Smooth muscle cell (in vitro differentiated cells): ENCODE measurements at regions not wholly inside any gene's neighbourhood (a gene's known extent, or its start where the extent isn't known, plus 50 kb on each side); places are given as distances from the start of the nearest gene placed in this dataset.

Source experiments
- DNase-seq: peaks from one replicate; lab custom pipeline; 2025; ENCODE audit not compliant: unreplicated experiment; lab: John Stamatoyannopoulos, UW
- H2AFZ ChIP-seq: fragments of 200-600 bp; sonication (generic); 2 replicates; pipeline ENCODE4 v1.6.0; 2016; ENCODE audit warnings: antibody characterized with exemption, low read depth, mild to moderate bottlenecking
- H3F3A ChIP-seq: fragments of 200-600 bp; sonication (generic); 2 replicates; pipeline ENCODE4 v1.6.0; 2017; ENCODE audit warnings: antibody characterized with exemption, low read depth
- H3K27ac ChIP-seq: fragments of 200-600 bp; sonication (generic); 2 replicates; pipeline ENCODE4 v1.5.1; 2016; ENCODE audit warnings: low read depth, mild to moderate bottlenecking
- H3K27me3 ChIP-seq: fragments of 200-600 bp; sonication (generic); 2 replicates; pipeline ENCODE4 v1.6.1; 2016; ENCODE audit warnings: low read depth, mild to moderate bottlenecking
- H3K36me3 ChIP-seq: fragments of 200-600 bp; sonication (generic); 2 replicates; pipeline ENCODE4 v1.5.1; 2016; ENCODE audit warnings: low read depth
- H3K4me1 ChIP-seq: fragments of 200-600 bp; sonication (generic); 2 replicates; pipeline ENCODE4 v1.5.1; 2016; ENCODE audit warnings: low read depth
- H3K4me2 ChIP-seq: fragments of 200-600 bp; sonication (generic); 2 replicates; pipeline ENCODE4 v1.6.0; 2016; ENCODE audit warnings: mild to moderate bottlenecking
- H3K4me3 ChIP-seq: fragments of 200-600 bp; sonication (generic); 2 replicates; pipeline ENCODE4 v1.5.1; 2016; ENCODE audit warnings: mild to moderate bottlenecking
- H3K79me2 ChIP-seq: fragments of 200-600 bp; sonication (generic); 2 replicates; pipeline ENCODE4 v1.6.0; 2016; ENCODE audit warnings: low read depth, mild to moderate bottlenecking
- H3K9ac ChIP-seq: fragments of 200-600 bp; sonication (generic); 2 replicates; pipeline ENCODE4 v1.6.0; 2016; ENCODE audit warnings: low read depth
- H3K9me3 ChIP-seq: fragments of 200-600 bp; sonication (generic); replicated peaks from 2 replicates; pipeline ENCODE4 v1.5.1; 2016; ENCODE audit warnings: low read depth
- H4K20me1 ChIP-seq: fragments of 200-600 bp; sonication (generic); 2 replicates; pipeline ENCODE4 v1.6.0; 2016; ENCODE audit warnings: low read depth
- CTCF ChIP-seq: fragments of 200-600 bp; sonication (generic); IDR thresholded peaks from 2 replicates; pipeline ENCODE4 v1.5.1; 2017; ENCODE audit warnings: borderline replicate concordance, mild to moderate bottlenecking, antibody characterized with exemption; ENCODE audit not compliant: insufficient read depth, poor library complexity, severe bottlenecking
- WGBS: methylation state at CpG from one replicate; pipeline ENCODE4 v1.1.7; 2016; ENCODE audit warnings: low lambda C conversion rate; 5-methylcytosine and 5-hydroxymethylcytosine counted together

GRCh38 chr2:57180042-57180567 is 866.5 kb upstream of the VRK2 start:
- no peak overlapping the region for H3K4me3 ChIP-seq
- WGBS: 67% methylated on average over 4 of the region's 4 CpGs
- H3K9ac ChIP-seq: no peak overlapping the region
- H4K20me1 ChIP-seq: no peaks in the 10 kb centered on the region
- H3K4me2 ChIP-seq: no peak overlapping the region
- no peaks in the 10 kb centered on the region for H3K27me3 ChIP-seq
- no peak overlapping the region for H2AFZ ChIP-seq
- DNase-seq: no peak
- no peak overlapping the region for H3K27ac ChIP-seq
- H3K79me2 ChIP-seq: no peaks in the 10 kb centered on the region
- no peaks in the 10 kb centered on the region for H3F3A ChIP-seq
- H3K9me3 ChIP-seq: no peaks in the 10 kb centered on the region
- no peak for TF ChIP-seq CTCF
- H3K36me3 ChIP-seq: no peaks in the 10 kb centered on the region
- no peaks in the 10 kb centered on the region for H3K4me1 ChIP-seq

GRCh38 chr2:57180678-57181077 is 865.9 kb upstream of the VRK2 start:
- no peak overlapping the region for H3K4me2 ChIP-seq
- no peaks in the 10 kb centered on the region for H3K36me3 ChIP-seq
- TF ChIP-seq CTCF: no peak
- H3K27me3 ChIP-seq: no peaks in the 10 kb centered on the region
- H3F3A ChIP-seq: no peaks in the 10 kb centered on the region
- H3K4me3 ChIP-seq: no peak overlapping the region
- no peak overlapping the region for H3K27ac ChIP-seq
- no peaks in the 10 kb centered on the region for H3K9me3 ChIP-seq
- no peaks in the 10 kb centered on the region for H3K79me2 ChIP-seq
- H3K9ac ChIP-seq: no peak overlapping the region
- no peaks in the 10 kb centered on the region for H3K4me1 ChIP-seq
- no peak overlapping the region for H2AFZ ChIP-seq
- H4K20me1 ChIP-seq: no peaks in the 10 kb centered on the region
- no peak for DNase-seq

GRCh38 chr2:57181315-57182038 is 865.1 kb upstream of the VRK2 start:
- DNase-seq: no peak
- Histone ChIP-seq H3K4me1 (no peaks in the 10 kb centered on the region), H3K27me3 (no peaks in the 10 kb centered on the region), H3K27ac (no peak overlapping the region), H3K9ac (no peak overlapping the region), H3K36me3 (no peaks in the 10 kb centered on the region), H3K4me3 (no peak overlapping the region), H3K9me3 (no peaks in the 10 kb centered on the region), H3F3A (no peaks in the 10 kb centered on the region), H3K4me2 (no peak overlapping the region), H3K79me2 (no peaks in the 10 kb centered on the region), H4K20me1 (no peaks in the 10 kb centered on the region), H2AFZ (no peak overlapping the region)
- WGBS: 75% methylated on average over 1 of the region's 1 CpG
- no peak for TF ChIP-seq CTCF

GRCh38 chr2:57182916-57183315 is 863.7 kb upstream of the VRK2 start:
- H2AFZ ChIP-seq: no peak overlapping the region

More at GRCh38 chr2:57182916-57183315, 863.7 kb upstream of the VRK2 start:
- H3K9ac ChIP-seq: no peak overlapping the region
- no peaks in the 10 kb centered on the region for H3K79me2 ChIP-seq
- TF ChIP-seq CTCF: no peak
- H3K4me2 ChIP-seq: no peak overlapping the region
- H3K27ac ChIP-seq: no peak overlapping the region
- no peaks in the 10 kb centered on the region for H3K9me3 ChIP-seq
- no peak for DNase-seq
- H3K4me3 ChIP-seq: no peak overlapping the region
- H3K27me3 ChIP-seq: no peaks in the 10 kb centered on the region
- no peaks in the 10 kb centered on the region for H3K4me1 ChIP-seq
- H3F3A ChIP-seq: no peaks in the 10 kb centered on the region
- H3K36me3 ChIP-seq: no peaks in the 10 kb centered on the region
- no peaks in the 10 kb centered on the region for H4K20me1 ChIP-seq
